Activated T-helper 1 cell treated with anti-CD3 and anti-CD28 coated beads, Interleukin-12 subunit alpha, Interleukin-12 subunit beta, Interleukin-2, Interleukin-4 antibody, amounts not matched to agents 30 ng/mL and 10 ng/mL and 1 ng/mL, durations not matched to agents 14 hours and 24 hours and 36 hours (primary cell): ENCODE measurements at regions not wholly inside any gene's neighbourhood (a gene's known extent, or its start where the extent isn't known, plus 50 kb on each side); places are given as distances from the start of the nearest gene placed in this dataset.
"Not testable (repeated sequence)": the region's sequence is repeated elsewhere in the genome, so short reads cannot be mapped to it uniquely, and the experiment has no call there.

Experiments used
- DNase-seq: peaks from one replicate; pipeline ENCODE4 v3.0.0; 2021; ENCODE audit warnings: low spot score
- H3K27ac Mint-ChIP-seq: one replicate; pipeline ENCODE4 v1.8.0; 2021; ENCODE audit warnings: mild to moderate bottlenecking, mixed read lengths
- H3K27me3 Mint-ChIP-seq: one replicate; pipeline ENCODE4 v1.8.0; 2022; ENCODE audit warnings: mild to moderate bottlenecking, moderate library complexity, mixed read lengths; ENCODE audit not compliant: insufficient read depth
- H3K36me3 Mint-ChIP-seq: one replicate; pipeline ENCODE4 v1.8.0; 2021; ENCODE audit warnings: low read depth, mixed read lengths
- H3K4me1 Mint-ChIP-seq: one replicate; pipeline ENCODE4 v1.8.0; 2021; ENCODE audit warnings: low read depth, mixed read lengths
- H3K4me3 Mint-ChIP-seq: one replicate; pipeline ENCODE4 v1.8.0; 2021; ENCODE audit warnings: mild to moderate bottlenecking, moderate library complexity, mixed read lengths
- H3K9me3 Mint-ChIP-seq: one replicate; pipeline ENCODE4 v1.8.0; 2021; ENCODE audit warnings: mixed read lengths
- intact Hi-C: fragments of 100-400 bp; cut with micrococcal nuclease; formaldehyde crosslinking; loops from one replicate; pipeline ENCODE4 v1.15.1; 2024

DNA sequence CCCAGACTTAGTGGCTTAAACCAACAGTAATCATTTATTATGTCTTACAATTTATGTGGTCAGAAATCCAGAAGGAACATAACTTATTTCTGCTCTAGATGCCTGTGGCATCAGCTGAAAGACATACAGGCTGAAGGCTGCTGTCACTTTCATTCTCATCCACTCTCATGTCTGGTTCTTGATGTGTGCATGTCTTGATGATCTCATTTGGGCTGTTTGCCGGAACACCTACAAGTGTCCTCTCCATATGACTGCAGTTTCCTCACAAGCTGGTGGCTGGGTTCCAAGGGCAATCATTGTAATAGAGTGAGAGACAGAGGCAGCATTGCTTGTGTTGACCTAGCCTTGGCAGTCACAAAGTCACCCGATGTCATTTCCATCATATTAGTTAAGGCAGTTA, 1375.9 kb upstream of the RAG2 start:
- DNase-seq, result no peak
- Mint-ChIP-seq H3K27me3 (no peaks in the 10 kb centered on the region), H3K27ac (no peak overlapping the region), H3K36me3 (no peaks in the 10 kb centered on the region), H3K4me3 (no peak overlapping the region), H3K4me1 (no peaks in the 10 kb centered on the region), H3K9me3 (peaks cover 16% of the 10 kb centered on the region)
- intact Hi-C loops, result no loop called here

- Mint-ChIP-seq H3K4me3 (no peak overlapping the region), H3K36me3 (no peaks in the 10 kb centered on the region), H3K27me3 (no peaks in the 10 kb centered on the region), H3K9me3 (peaks cover 19% of the 10 kb centered on the region), H3K4me1 (no peaks in the 10 kb centered on the region), H3K27ac (no peak overlapping the region)
- no peak for DNase-seq
- intact Hi-C loops, result no loop called here
These were observed 1374.7 kb upstream of the RAG2 start for GRCh38 chr11:37972691-37973090.

DNA sequence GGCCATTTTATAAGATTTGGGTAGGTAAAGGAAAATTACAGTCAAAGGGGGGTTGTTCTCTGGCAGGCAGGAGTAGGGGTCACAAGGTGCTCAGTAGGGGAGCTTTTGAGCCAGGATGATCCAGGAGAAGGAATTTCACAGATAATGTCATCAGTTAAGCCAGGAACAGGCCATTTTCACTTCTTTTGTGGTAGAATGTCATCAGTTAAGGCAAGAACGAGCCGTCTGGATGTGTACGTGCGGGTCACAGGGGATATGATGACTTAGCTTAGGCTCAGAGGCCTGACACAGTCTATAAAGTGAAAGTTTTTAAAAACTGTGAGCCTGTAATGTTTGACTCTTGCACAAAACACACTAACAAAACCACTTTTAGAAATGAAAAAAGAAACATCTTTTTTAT, 1371.3 kb upstream of the RAG2 start:
- H3K36me3 Mint-ChIP-seq, H3K4me3 Mint-ChIP-seq, H3K27me3 Mint-ChIP-seq, H3K27ac Mint-ChIP-seq, DNase-seq, intact Hi-C loops, H3K4me1 Mint-ChIP-seq: not testable (repeated sequence)
- H3K9me3 Mint-ChIP-seq, result peaks cover 19% of the 10 kb centered on the region

DNA sequence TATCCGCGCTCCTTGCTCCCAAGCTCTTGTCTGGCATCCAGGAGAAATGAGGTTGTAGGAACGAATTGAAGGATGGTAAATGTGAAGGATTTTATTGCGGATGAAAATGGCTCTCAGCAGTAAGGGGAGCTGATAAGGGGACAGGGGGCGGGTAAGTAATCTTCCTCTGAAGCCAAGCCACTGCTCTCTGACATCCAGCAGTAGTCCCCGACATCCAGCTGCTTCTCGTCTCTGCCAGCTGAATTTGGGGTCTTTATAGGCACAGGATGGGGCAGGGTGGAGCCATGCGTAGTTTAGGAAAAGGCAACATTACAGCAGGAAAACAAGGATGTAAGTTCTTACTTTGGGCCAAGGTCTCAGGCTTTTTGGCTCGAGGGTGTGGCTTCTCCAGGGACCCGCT, 1370.1 kb upstream of the RAG2 start:
- peaks cover 16% of the 10 kb centered on the region for H3K9me3 Mint-ChIP-seq
- DNase-seq, result no peak
- H3K27me3 Mint-ChIP-seq, result no peaks in the 10 kb centered on the region
- no peak overlapping the region for H3K4me3 Mint-ChIP-seq
- intact Hi-C loops, result no loop called here
- no peak overlapping the region for H3K27ac Mint-ChIP-seq
- H3K36me3 Mint-ChIP-seq, result no peaks in the 10 kb centered on the region
- H3K4me1 Mint-ChIP-seq, result no peaks in the 10 kb centered on the region

- Mint-ChIP-seq H3K4me1 (no peaks in the 10 kb centered on the region), H3K9me3 (peaks cover 16% of the 10 kb centered on the region), H3K27ac (no peak overlapping the region), H3K4me3 (no peak overlapping the region), H3K36me3 (no peaks in the 10 kb centered on the region), H3K27me3 (no peaks in the 10 kb centered on the region)
- no peak for DNase-seq
- intact Hi-C loops, result no loop called here
These were observed 1369.6 kb upstream of the RAG2 start for GRCh38 chr11:37967635-37968034.

DNA sequence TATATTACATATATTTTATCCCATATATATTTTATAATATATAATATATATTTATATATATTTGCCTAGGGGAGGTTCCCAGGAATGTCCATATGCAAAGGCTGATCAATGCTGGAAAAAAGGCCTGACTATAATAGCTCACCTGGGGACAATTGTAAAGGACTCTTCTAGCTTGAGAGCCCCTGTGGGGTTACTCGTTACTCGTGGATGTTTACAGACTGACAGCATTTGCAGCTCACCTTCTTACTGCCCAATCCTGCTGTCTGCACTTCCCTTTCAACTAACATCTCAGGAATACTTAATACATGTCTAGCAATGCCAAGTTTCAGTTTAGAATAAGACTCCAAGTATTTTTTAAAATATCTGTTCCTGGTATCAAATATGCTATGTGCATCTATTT, 1365.4 kb upstream of the RAG2 start:
- Mint-ChIP-seq H3K9me3 (peaks cover 8% of the 10 kb centered on the region), H3K4me1 (no peaks in the 10 kb centered on the region), H3K27me3 (no peaks in the 10 kb centered on the region), H3K36me3 (no peaks in the 10 kb centered on the region), H3K27ac (no peak overlapping the region), H3K4me3 (no peak overlapping the region)
- no peak for DNase-seq
- intact Hi-C loops, result no loop called here

DNA sequence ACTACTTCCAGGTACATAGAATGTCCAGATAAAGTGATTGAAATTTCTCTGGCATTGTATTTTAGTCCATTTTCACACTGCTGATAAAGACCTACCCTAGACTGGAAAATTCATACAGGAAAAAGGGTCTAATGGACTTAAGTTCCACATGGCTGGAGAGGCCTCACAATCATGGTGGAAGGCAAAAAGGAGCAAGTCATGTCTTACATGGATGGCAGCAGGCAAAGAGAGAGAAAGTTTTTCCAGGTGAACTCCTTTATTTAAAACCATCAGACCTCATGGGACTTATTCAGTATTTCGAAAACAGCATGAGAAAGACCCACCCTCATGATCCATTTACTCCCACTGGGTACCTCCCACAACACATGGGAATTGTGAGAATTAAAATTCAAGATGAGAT, 1359.7 kb upstream of the RAG2 start:
- no peak for DNase-seq
- Mint-ChIP-seq H3K9me3 (peaks cover 23% of the 10 kb centered on the region), H3K4me3 (no peak overlapping the region), H3K4me1 (no peaks in the 10 kb centered on the region), H3K36me3 (no peaks in the 10 kb centered on the region), H3K27ac (no peak overlapping the region), H3K27me3 (no peaks in the 10 kb centered on the region)
- intact Hi-C loops, result no loop called here

GRCh38 chr11:37951996-37952395, 1354.0 kb upstream of the RAG2 start:
- intact Hi-C loops, result no loop called here
- Mint-ChIP-seq H3K27me3 (no peaks in the 10 kb centered on the region), H3K4me3 (no peak overlapping the region)

DNA sequence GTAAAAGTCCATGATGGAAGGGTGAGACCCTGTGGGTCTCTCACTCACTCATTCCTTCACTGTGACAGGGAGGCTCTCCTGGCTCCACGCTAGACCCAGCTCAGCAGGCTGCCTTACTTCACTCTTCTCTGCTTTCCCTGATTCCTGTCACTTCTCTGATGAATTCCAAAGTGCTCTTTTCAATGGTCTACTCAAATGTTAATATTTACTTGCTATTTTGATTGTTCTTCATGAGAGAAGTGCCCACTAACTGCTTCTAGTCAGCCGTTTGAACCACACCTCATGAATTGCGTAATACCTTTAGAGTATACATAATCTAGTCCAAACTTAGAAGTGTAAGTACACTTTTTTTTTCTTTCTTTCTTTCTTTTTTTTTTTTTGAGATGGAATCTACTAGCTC, 1350.2 kb upstream of the RAG2 start:
- no peak overlapping the region for H3K27ac Mint-ChIP-seq
- intact Hi-C loops, result loop anchor here (10.0 kb wide), 1 partner anchor 1427 kb away; no protein-coding TSS in a partner anchor

More at GRCh38 chr11:37951996-37952395, 1354.0 kb upstream of the RAG2 start:
- Mint-ChIP-seq H3K4me1 (no peaks in the 10 kb centered on the region), H3K9me3 (peaks cover 6% of the 10 kb centered on the region), H3K36me3 (no peaks in the 10 kb centered on the region), H3K27ac (no peak overlapping the region)
- DNase-seq, result no peak

GRCh38 chr11:37947821-37948220, 1349.8 kb upstream of the RAG2 start:
- Mint-ChIP-seq H3K4me3 (no peak overlapping the region), H3K27me3 (no peaks in the 10 kb centered on the region), H3K36me3 (no peaks in the 10 kb centered on the region), H3K9me3 (peaks cover 6% of the 10 kb centered on the region), H3K27ac (no peak overlapping the region), H3K4me1 (no peaks in the 10 kb centered on the region)
- intact Hi-C loops, result loop anchor here (10.0 kb wide), 1 partner anchor 1427 kb away; no protein-coding TSS in a partner anchor
- no peak for DNase-seq

More for the DNA sequence above, 1350.2 kb upstream of the RAG2 start:
- DNase-seq, result no peak
- H3K4me1 Mint-ChIP-seq, result no peaks in the 10 kb centered on the region
- no peak overlapping the region for H3K4me3 Mint-ChIP-seq
- H3K27me3 Mint-ChIP-seq, result no peaks in the 10 kb centered on the region
- peaks cover 6% of the 10 kb centered on the region for H3K9me3 Mint-ChIP-seq
- no peaks in the 10 kb centered on the region for H3K36me3 Mint-ChIP-seq

DNA sequence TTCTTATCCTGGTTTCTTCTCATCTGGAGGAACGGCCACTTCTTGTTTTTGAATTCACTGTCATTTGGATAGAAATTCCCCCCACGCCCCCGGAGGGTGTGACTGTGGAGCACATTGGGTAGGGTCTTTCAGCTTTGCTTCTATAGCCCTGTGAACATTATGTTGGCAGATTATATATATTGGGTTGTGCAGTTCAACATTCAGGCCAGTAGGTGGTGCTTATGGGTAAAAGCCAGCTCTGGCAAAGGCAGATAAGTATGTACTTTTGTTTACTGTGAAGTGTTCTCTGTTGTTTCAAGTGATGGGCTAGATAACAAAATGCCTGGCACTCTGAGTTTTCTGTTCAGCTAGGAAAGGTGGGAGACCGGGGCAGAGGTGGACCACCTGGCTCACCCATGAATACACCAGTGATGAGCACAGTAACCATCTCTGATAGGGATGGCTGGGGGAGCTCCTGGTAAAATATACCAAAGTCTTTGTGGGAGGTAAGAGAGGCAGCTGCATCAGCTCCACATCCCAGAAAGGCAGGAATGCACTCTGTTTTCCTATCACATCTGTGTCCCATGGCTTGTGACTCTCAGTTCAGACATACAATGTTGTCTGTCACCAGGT, 1348.2 kb upstream of the RAG2 start:
- no peak for DNase-seq
- intact Hi-C loops, result loop anchor here (10.0 kb wide), 1 partner anchor 1429 kb away; no protein-coding TSS in a partner anchor
- no peaks in the 10 kb centered on the region for H3K36me3 Mint-ChIP-seq
- no peak overlapping the region for H3K4me3 Mint-ChIP-seq
- H3K9me3 Mint-ChIP-seq, result peaks cover 6% of the 10 kb centered on the region
- H3K4me1 Mint-ChIP-seq, result no peaks in the 10 kb centered on the region
- H3K27me3 Mint-ChIP-seq, result no peaks in the 10 kb centered on the region
- no peak overlapping the region for H3K27ac Mint-ChIP-seq

DNA sequence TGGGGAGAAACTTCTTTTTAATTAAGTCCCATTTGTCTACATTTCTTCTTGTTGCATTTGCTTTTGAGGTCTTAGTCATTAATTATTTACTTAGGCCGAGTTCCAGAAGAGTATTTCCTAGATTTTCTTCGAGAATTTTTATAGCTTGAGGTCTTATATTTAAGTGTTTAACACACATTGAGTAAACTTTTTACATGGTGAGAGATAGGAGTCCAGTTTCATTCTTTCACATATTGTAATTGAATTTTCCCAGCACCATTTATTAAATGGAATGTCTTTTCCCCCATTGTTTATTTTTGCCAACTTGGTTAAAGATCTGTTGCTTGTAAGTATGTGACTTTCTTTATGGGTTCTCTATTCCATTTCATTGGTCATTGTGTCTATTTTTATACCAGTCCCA, 1344.0 kb upstream of the RAG2 start:
- H3K27ac Mint-ChIP-seq, result no peak overlapping the region

GRCh38 chr11:37929100-37929653, 1331.1 kb upstream of the RAG2 start:
- Mint-ChIP-seq H3K4me3 (no peak overlapping the region), H3K27me3 (no peaks in the 10 kb centered on the region), H3K4me1 (no peaks in the 10 kb centered on the region), H3K27ac (no peak overlapping the region), H3K9me3 (peaks cover 13% of the 10 kb centered on the region), H3K36me3 (no peaks in the 10 kb centered on the region)
- intact Hi-C loops, result no loop called here
- DNase-seq, result no peak

More for the DNA sequence above, 1344.0 kb upstream of the RAG2 start:
- H3K4me1 Mint-ChIP-seq, result no peaks in the 10 kb centered on the region
- H3K9me3 Mint-ChIP-seq, result peaks cover 6% of the 10 kb centered on the region
- no peaks in the 10 kb centered on the region for H3K36me3 Mint-ChIP-seq
- no peak for DNase-seq
- H3K4me3 Mint-ChIP-seq, result no peak overlapping the region
- intact Hi-C loops, result loop anchor here (10.0 kb wide), 1 partner anchor 1433 kb away; no protein-coding TSS in a partner anchor
- H3K27me3 Mint-ChIP-seq, result no peaks in the 10 kb centered on the region
